ENCODE measurements at regions not wholly inside any gene's neighbourhood (a gene's known extent, or its start where the extent isn't known, plus 50 kb on each side); places are given as distances from the start of the nearest gene placed in this dataset.
"Not testable (repeated sequence)": the region's sequence is repeated elsewhere in the genome, so short reads cannot be mapped to it uniquely, and the experiment has no call there.

DNA sequence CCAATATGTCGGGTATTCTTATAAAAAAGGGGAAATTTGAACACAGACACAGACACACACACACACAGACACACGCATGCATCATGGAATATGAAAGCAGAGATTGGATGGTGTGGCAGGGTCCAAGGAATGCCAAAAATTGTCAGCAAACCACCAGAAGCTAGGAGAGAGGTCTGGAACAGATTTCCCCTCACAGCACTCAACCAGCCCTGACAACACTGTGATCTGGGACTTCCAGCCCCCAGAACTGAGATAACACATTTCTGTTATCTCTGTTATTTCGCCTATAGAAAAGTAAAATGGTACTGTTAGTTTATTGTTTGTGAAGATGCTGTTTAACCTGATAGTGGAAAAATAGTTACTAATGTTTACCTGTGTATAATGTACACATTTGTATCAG, 145.4 kb upstream of the ZBED5 start:
- no peak for DNase-seq (ENCODE audit: low spot score)

DNA sequence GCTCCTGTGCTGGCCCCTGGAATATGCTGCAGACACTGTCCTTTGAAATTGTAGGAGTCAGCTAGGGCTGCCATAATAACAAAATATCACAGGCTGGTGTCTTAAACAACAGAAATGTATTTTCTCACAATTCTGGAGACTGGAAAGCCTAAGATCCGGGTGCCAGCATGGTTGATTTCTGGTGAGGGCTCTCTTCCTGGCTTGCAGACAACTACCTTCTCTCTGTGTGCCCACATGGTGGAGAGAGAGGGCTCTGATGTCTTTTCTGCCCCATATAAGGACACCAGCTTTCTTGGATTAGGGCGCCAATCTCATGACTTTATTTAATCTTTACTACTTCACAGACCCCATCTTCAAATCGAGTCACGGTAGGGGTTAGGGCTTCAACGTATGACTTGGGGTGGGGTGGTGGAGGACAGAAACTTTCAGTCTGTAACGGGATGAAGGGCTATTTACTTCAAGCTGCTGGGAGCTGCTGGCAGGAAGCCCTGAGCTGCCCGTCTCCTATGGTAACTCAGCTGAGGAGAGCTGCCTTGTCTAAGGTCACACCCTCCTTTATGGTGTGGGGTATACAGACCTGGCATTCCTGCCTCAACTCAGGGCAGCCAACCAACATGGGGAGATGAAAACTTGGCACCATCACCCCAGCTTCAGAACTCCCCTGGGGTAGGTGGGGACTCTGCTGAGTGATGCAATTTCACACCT, 142.9 kb upstream of the ZBED5 start:
- no peak for DNase-seq (ENCODE audit: low spot score)

DNA sequence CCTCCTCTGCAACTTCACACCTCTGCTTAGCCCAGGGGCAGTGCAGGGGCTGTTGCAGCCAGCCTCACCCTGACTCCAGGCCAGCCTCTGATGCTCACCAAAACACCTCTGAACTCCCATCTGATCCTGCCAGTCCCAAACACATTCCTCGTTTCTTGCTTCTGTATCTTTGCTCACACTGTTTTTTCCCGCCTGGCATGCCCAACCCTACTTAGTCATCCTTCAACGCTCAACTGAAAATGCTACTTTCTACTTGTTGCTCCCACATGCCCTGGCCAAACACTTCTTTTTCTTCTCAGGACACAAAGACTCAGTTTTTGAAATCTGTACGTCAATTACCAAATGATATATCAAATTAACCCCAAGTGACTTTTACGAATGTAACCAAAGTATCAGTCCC, 140.8 kb upstream of the ZBED5 start:
- no peak for DNase-seq (ENCODE audit: low spot score)

DNA sequence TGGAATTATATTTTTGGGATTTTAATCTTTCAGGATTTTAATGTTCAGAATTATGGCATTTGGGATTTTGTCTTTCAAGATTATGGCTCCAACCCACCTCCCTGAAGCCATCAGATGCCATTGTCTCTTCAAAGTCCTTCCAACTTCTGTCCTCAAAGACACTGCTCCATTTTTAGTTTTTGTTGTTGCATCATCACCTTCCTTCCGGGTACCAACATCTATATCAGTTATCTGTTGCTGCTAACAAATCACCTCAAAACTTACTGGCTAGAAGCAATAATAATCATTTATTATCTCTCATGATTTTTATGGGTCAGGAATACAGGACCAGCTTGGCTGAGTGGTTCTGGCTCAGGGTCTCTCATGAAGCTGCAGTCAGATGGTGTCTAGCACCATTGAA, 138.8 kb upstream of the ZBED5 start:
- no peak for DNase-seq (ENCODE audit: low spot score)

DNA sequence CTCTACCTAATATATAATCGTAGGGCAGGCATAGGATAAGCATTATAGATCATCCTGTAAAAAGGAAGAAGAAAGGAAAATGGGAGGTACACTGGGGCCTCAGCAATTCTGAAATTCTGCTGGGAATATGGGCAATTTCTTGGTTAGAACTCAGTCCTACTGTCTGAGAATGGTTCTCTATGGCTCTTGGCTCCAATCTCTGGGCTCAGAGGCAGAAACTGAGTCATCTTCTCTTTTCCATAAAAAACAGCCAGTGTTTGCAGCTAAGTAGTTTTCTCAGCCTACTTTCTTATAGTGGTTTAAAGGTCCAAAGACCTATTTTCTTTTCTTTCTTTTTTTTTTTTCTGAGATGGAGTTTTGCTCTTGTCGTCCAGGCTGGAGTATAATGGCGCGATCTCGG, 135.8 kb upstream of the ZBED5 start:
- DNase-seq (ENCODE audit: low spot score): no peak

DNA sequence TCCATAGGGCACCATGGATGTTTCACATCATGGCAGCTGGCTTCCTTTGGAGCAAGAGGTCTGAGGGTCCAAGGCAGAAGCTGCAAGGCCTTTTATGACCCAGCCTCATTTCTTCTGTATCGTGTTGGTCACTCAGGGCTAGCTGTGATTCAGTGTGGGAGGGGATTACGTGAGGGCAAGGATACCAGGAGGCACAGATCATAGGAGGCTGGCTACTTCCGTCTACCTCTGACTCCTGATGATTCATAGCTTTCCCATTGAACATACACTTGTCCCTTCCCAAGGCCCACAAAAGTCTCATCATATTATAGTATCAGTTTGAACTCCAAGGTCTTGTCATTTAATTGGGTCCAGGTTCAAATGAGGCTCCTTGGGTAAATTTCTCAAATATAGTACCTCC, 135.3 kb upstream of the ZBED5 start:
- DNase-seq (ENCODE audit: low spot score): peak; percentile 51

DNA sequence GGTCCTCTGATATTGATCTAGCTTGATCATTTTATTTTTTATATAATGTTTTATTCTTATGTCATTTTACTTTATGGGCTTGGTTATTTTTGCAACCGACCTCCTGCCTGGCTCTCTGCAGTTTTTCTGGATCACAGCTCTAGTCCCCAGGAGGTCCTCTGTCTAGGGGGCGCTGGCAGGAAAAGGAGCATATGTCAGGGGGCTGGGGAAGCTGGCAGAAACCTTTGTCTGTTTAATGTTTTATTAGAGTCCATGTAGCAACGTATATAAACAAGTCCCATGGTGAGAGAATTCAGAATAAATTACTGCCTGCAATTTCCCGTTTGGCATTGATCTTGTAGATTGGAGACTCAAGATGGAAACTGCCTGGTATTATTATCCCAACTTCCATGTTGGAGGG, 133.5 kb upstream of the ZBED5 start:
- no peak for DNase-seq (ENCODE audit: low spot score)

DNA sequence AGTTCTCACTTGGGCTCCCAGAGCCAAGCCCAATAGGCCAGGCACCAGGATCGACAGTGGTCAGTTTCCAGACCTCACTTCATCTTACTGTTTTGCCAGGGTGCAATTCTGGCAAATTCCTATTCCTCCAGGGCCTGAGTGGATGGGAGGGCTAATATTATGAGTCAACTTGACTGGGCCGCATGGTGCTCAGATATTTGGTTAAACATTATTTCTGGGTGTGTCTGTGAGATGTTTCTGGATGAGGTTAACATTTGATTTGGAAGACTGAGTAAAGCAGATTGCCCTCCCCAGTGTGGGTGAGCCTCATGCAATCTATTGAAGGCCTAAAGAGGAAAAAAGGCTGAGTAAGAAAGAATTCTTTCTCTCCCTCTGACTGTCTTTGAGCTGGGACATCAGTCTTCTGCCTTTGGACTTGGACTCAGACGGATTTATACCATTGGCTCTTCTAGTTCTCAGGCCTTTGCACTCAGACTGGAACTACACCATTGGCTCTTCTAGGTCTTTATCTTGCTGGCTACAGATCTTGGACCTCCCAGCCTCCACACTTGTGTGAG, 132.9 kb upstream of the ZBED5 start:
- DNase-seq (ENCODE audit: low spot score): no peak

DNA sequence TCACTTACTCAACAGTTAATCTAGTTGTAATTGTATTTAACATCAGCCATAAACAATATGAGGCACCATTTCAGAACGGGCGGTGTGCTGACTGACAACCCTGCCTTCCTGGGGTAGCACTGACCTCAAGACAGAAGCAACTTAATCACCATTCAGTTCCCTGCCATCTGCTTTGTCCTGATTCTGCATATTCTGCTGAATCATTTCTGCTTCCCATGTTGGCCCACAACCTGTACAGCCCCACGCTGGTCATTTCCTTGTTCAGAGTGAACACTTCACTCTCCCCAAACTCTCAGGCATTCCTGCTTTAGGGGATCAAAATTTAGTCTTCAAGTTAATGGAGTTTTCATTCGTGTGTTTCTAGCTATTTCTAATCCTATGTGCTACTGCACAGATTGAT, 132.3 kb upstream of the ZBED5 start:
- no peak for DNase-seq (ENCODE audit: low spot score)

DNA sequence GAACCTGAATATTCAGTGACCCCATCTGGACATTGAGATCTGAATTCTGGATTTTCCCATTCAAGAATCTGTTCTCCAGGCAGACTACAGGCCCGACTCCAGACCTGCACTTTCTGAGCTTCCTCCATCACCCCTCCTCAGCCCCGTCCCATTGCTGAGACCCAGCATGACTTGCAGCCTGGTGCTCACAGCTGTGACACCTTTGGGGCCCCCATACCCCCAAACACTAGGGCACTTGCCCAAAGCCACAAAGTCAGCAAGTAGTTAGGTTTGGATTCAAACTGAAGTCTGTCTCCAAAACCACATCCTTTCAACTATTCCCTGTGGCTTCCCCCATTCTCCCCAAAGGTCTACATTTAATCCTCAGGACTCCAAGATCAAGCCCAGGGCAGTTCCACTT, 128.2 kb upstream of the ZBED5 start:
- no peak for DNase-seq (ENCODE audit: low spot score)

DNA sequence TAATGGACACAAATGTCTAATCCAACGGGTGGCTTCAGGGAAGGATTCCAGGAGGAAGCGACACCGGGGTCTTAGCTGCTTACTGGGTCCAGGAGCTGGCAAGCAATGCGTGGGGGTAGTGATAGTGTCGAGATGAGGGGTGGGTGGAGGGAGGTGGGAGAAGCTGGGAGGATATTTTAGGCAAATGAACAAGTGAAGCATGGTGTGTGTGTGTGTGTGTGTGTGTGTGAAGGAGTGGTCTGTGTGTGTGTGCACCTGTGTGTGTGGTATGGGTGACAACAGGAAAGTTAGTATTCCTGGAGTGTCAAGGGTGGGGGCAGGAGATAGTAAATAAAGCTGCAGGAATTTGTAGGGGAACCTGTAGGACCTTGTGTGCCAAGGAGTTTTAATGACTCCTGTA, 126.9 kb upstream of the ZBED5 start:
- DNase-seq (ENCODE audit: low spot score): no peak

DNA sequence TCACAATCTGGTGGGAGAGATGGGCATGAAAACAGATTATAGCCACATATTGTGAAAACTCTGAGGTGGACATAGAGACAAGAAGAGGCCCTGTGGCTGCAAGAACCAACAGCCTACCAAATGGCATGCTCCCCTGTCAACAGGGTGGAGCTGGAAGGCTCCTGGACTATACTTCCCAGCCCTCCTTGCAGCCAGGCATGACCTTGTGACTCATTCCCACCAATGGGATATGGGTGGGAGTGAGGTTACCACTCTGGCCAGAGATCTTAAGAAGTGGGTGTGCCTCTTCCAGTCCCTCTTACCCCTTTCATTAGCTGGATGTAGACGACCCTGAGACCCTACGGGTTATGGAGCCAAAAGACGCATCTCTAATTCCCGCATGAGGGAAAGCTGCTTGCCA, 126.4 kb upstream of the ZBED5 start:
- no peak for DNase-seq (ENCODE audit: low spot score)

DNA sequence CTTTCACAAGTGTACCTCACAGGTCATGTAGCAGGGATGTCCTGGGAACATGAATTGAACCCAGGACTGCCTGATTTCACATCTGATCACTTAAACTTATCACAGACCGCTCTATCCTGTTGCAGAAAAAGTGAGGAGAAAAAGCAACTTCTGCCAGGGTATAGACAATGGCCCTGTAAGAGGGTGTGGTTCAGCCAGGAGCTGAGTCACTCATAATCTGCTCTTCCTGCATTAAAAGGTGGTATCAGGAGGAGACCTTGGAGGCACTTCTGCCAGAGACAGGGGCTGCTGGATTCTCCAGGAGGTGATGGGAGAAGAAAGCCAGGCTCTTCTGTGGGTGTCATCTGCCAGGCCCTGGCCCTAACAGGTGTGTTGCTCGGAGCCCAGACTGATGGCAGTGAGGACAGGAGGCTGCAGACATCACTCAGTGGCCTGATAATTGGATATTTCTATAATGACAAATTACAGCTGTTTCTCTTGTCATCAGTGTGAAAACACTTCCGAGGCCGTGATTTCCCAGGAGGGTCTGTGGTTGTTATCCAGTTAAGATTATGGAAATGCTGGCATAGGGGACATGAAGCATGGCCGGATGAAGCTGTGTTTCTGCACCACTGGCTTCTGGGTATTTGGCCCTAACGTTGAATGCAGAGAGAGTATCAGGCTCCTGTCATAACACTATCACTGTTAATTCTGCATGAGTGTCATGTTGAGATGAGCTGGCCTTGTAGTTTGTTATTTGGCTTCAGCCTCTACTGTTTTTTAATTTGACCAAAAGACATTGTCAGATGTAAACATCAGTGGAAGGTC, 125.1 kb upstream of the ZBED5 start:
- DNase-seq (ENCODE audit: low spot score): no peak

DNA sequence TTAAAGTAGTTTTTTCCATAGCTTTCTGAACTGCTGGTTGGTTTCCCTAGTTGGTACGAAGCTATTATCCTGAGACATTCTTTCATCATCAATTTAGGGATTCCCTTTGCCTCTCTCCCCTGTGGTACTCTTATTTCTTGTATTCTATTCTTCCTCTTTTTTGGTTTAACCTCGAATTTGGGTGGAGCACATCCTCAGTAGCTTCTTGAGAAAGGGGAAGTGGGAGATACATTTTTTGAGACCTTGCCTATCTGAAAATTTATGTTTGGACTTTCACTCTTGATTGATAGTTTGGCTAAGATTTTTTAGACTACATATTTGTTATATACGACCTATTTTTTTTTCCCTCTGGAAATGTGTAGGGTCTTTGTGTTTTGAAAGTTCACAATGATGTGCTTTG, 121.7 kb upstream of the ZBED5 start:
- no peak for DNase-seq (ENCODE audit: low spot score)

DNA sequence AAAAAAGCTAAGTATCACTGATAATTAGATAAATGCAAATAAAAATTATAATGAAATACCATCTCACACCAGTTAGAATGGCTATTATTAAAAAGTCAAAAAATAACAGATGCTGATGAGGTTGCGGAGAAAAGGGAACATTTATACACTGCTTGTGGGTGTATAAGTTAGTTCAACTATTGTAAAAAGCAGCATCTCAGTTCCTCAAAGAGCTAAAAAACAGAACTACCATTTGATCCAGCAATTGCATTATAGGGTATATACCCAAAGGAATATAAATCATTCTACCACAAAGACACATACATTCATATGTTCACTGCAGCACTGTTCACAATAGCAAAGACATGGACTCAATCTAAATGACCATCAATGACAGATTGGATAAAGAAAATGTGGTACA, 120.3 kb upstream of the ZBED5 start:
- no peak for DNase-seq (ENCODE audit: low spot score)

DNA sequence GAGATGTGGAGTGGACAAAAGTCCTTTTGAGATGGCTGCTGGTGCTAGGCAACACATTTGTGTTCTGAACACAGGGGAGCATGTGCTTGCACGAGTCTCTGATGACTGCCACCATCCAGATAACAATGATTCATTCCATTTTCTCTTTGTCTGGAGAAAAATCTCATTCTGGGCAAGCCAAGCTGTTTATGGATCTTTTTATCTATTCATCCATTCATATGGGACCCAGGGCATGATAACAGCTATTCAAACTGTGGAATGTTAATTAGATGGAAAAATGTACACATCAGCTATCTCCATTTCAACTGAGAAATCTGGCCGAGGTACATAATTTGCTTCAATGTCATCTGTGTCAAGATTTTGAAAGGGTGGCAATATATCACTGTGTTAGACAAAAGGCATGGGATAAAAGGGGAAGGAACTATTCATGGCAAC, 117.5 kb upstream of the ZBED5 start:
- DNase-seq (ENCODE audit: low spot score): no peak

DNA sequence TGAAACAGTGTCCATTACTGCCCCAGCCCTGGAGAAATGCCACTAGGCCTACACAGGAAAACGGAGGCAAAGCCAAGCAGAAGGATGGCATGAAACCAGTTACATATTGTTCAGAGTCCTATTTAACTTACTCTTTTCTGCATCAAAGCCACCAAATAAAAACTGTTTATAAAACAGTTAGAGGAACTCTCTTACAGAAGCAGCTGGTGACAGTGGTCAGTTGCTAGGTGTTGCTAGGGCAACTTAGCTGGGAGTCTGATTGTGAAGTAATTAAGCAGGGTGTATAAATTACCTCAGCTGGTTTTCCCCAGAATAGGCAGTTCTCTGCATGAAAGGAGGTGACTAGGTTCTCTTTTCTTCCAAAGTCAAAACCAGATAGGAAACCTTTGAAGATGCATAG, 115.6 kb upstream of the ZBED5 start:
- no peak for DNase-seq (ENCODE audit: low spot score)

DNA sequence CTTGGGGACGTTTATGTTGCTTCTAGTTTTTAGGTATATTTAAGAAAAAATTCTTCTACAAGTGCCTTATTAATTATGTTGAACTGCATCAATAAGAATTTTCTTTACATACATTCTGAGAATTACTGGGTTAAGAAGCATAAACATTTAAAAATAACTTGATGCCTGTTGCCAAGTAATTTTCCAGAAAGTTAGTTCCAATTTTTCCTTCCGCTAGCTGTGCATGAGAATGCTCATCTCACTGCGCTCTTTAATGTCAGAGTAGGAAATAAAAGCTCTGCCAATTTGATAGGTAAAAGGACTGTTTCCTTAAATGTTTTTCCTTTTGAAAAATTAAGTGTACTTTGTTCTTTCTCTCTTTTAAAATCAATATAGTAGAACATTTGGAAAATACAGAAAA, 113.1 kb upstream of the ZBED5 start:
- DNase-seq (ENCODE audit: low spot score): no peak

DNA sequence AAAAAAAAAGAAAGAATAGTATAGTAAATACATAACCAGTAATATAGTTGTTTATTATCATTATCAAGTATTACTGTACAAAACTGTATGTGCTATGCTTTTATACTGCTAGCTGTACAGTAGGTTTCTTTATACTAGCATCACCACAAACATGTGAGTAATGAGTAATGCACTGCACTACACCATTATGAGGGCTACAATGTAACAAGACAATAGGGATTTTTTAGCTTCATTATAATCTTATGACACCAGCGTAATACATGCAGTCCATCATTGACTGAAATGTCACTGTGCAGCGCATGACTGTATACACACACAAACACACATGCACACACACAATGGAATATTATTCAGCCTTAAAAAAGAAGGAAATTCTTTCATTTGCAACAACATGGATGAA, 111.5 kb upstream of the ZBED5 start:
- DNase-seq (ENCODE audit: low spot score): no peak

DNA sequence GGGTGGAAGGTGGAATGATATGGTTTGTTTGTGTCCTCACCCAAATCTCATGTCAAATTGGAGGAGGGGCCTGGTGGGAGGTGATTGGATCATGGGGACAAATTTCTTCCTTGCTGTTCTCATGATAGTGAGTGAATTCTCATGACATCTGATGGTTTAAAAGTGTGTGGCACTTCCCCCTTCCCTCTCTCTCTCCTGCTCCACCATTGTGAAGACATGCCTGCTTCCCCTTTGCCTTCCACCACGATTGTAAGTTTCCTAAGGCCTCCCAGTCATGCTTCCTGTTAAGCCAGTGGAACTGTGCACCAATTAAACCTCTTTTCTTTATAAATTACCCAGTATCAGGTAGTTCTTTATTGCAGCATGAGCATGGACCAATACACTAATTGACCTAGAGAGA, 99.0 kb upstream of the ZBED5 start:
- DNase-seq (ENCODE audit: low spot score): not testable (repeated sequence)

DNA sequence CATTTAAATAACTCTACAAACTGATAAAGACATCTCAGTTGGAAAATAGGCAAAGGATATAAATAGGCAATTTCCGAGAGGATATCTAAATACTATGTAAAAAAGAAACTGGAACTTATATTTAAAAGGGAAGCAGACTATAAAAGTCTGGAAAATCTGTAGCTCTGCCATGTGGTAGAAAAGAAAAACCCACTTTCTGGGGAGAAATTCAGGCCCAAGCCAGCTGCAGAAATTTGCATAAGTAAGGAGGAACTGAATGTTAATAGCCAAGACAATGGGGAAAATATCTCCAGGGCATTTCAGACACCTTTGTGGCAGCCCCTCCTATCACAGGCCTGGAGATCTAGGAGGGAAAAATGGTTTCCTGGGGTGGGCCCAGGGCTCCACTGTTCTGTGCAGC, 97.8 kb upstream of the ZBED5 start:
- no peak for DNase-seq (ENCODE audit: low spot score)

DNA sequence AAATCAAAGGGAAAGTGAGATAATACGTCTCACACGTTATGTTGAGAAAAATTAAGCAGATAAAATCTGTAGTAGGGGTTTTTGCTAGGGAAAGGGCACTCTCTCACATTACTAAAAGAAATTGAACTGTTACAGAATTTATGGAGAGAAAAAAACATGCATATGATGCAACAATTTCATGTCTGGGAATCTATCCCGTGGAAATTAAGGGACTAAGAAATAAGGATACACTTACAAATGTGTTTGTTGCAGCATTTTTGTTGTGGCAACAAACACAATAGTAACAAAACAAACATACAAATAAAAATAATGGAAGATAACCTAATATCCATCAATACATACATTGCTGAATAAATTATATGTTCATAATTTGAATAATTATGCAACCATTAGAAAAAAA, 96.3 kb upstream of the ZBED5 start:
- no peak for DNase-seq (ENCODE audit: low spot score)

DNA sequence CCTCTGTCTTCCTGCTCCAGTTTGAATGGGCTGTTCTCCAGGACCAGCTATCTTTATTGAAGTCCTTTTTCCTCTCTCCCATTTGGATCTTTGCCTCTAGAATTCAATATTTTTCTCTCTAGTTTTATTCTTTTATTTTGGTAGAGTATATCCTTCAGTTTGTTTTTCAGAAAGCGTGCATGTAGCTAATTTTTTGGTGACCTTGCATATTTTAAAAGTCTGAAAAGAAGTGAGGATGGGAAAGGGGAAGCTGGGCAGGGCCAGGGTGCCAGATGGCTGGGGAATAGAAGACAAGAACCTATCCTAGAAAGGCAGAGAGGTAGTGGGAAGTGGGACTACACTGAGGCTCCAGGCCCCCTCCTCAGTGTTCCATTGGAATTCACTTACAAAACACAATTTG, 95.0 kb upstream of the ZBED5 start:
- DNase-seq (ENCODE audit: low spot score): no peak

DNA sequence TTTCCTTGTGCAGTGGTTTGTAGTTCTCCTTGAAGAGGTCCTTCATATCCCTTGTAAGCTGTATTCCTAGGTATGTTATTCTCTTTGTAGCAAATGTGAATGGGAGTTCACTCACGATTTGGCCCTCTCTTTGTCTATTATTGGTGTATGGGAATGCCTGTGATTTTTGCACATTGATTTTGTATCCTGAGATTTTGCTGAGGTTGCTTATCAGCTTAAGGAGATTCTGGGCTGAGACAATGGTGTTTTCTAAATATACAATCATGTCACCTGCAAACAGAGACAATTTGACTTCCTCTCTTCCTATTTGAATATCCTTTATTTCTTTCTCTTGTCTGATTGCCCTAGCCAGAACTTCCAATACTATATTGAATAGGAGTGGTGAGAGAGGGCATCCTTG, 90.1 kb upstream of the ZBED5 start:
- not testable (repeated sequence) for DNase-seq (ENCODE audit: low spot score)

Data from RKO (cell line).